ENCODE measurements at regions not wholly inside any gene's neighbourhood (a gene's known extent, or its start where the extent isn't known, plus 50 kb on each side); places are given as distances from the start of the nearest gene placed in this dataset.

GRCh38 chr16:62363501-62363900, 327.3 kb upstream of the CDH8 start:
- H3K36me3 ChIP-seq, result no peaks in the 10 kb centered on the region
- no peaks in the 10 kb centered on the region for H3K9me3 ChIP-seq
- no peak overlapping the region for H3K4me3 ChIP-seq
- DNase-seq (ENCODE audit: low spot score), result no peak
- no peaks in the 10 kb centered on the region for H3K4me1 ChIP-seq (ENCODE audit: control insufficient read depth in 1 of 2, low read depth in 2 of 2)
- H3K27ac ChIP-seq, result no peak overlapping the region
- H3K27me3 ChIP-seq (replicated peaks; ENCODE audit: insufficient read depth), result no peaks in the 10 kb centered on the region
- TF ChIP-seq, protein P1, sequence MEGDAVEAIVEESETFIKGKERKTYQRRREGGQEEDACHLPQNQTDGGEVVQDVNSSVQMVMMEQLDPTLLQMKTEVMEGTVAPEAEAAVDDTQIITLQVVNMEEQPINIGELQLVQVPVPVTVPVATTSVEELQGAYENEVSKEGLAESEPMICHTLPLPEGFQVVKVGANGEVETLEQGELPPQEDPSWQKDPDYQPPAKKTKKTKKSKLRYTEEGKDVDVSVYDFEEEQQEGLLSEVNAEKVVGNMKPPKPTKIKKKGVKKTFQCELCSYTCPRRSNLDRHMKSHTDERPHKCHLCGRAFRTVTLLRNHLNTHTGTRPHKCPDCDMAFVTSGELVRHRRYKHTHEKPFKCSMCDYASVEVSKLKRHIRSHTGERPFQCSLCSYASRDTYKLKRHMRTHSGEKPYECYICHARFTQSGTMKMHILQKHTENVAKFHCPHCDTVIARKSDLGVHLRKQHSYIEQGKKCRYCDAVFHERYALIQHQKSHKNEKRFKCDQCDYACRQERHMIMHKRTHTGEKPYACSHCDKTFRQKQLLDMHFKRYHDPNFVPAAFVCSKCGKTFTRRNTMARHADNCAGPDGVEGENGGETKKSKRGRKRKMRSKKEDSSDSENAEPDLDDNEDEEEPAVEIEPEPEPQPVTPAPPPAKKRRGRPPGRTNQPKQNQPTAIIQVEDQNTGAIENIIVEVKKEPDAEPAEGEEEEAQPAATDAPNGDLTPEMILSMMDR (IDR thresholded peaks at IDR 0.05), result no peak
- no peak for ATAC-seq (ENCODE audit: insufficient number of reproducible peaks, low FRiP score, low read depth)

- TF ChIP-seq, protein P1 (IDR thresholded peaks at IDR 0.05), result no peak
Observed at GRCh38 chr16:62353355-62353754, 317.1 kb upstream of the CDH8 start.

GRCh38 chr16:62342216-62342615, 306.0 kb upstream of the CDH8 start:
- ATAC-seq (ENCODE audit: insufficient number of reproducible peaks, low FRiP score, low read depth) (no peak), DNase-seq (ENCODE audit: low spot score) (no peak)
- TF ChIP-seq, protein P1 (IDR thresholded peaks at IDR 0.05), result no peak
- Histone ChIP-seq H3K9me3 (no peaks in the 10 kb centered on the region), H3K27ac (no peak overlapping the region), H3K4me3 (no peak overlapping the region), H3K36me3 (no peaks in the 10 kb centered on the region), H3K4me1 (ENCODE audit: control insufficient read depth in 1 of 2, low read depth in 2 of 2) (no peaks in the 10 kb centered on the region), H3K27me3 (replicated peaks; ENCODE audit: insufficient read depth) (no peaks in the 10 kb centered on the region)

More at GRCh38 chr16:62353355-62353754, 317.1 kb upstream of the CDH8 start:
- H3K9me3 ChIP-seq, result no peaks in the 10 kb centered on the region
- no peaks in the 10 kb centered on the region for H3K27me3 ChIP-seq (replicated peaks; ENCODE audit: insufficient read depth)
- ATAC-seq (ENCODE audit: insufficient number of reproducible peaks, low FRiP score, low read depth), result no peak
- H3K4me3 ChIP-seq, result no peak overlapping the region
- H3K4me1 ChIP-seq (ENCODE audit: control insufficient read depth in 1 of 2, low read depth in 2 of 2), result no peaks in the 10 kb centered on the region
- no peaks in the 10 kb centered on the region for H3K36me3 ChIP-seq
- no peak overlapping the region for H3K27ac ChIP-seq
- DNase-seq (ENCODE audit: low spot score), result no peak

DNA sequence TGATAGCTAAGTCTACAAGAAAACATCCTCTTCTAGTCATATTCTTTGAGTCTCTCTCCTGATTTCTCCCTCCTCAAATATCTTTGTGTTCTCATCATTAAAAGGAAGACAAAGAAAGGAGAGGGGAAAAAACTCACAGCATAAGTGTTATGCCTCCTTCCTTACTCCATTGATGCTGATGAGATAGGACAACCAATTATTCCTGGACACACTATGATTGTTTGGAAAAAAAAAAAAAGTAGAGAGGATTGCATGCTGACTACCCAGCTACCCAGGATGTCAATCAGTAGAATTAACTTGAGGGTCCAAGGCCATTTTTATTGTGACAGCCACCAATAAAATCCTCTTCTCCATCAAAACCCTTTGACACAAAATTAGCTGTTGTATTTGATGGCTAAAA, 299.1 kb upstream of the CDH8 start:
- ATAC-seq (ENCODE audit: insufficient number of reproducible peaks, low FRiP score, low read depth) (no peak), DNase-seq (ENCODE audit: low spot score) (no peak)
- H3K4me3 ChIP-seq, result no peak overlapping the region
- H3K27ac ChIP-seq, result no peak overlapping the region
- no peaks in the 10 kb centered on the region for H3K4me1 ChIP-seq (ENCODE audit: control insufficient read depth in 1 of 2, low read depth in 2 of 2)
- no peaks in the 10 kb centered on the region for H3K36me3 ChIP-seq
- no peaks in the 10 kb centered on the region for H3K9me3 ChIP-seq
- H3K27me3 ChIP-seq (replicated peaks; ENCODE audit: insufficient read depth), result no peaks in the 10 kb centered on the region
- TF ChIP-seq, protein P1 (IDR thresholded peaks at IDR 0.05), result no peak

DNA sequence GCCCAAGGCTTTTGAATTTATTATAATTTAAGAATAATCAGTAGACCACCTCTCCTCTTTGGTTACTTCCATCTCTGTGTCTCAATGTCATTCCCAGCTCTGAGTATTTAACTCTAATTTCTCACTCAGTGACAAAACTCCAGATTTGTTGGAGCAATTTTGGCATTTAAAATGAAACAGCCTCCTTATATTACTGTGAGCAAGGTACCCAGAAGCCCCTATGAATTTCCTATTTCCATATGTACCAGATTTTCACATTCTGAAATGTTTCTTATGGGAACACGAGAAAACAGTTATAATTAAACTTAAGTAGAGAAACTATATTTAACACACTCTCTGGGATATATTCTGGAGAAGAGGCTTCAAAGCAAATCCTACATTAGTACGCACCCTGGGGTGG, 285.4 kb upstream of the CDH8 start:
- no peak for DNase-seq (ENCODE audit: low spot score)
- Histone ChIP-seq H3K27ac (no peak overlapping the region), H3K36me3 (no peaks in the 10 kb centered on the region), H3K4me3 (no peak overlapping the region), H3K27me3 (replicated peaks; ENCODE audit: insufficient read depth) (no peaks in the 10 kb centered on the region), H3K4me1 (ENCODE audit: control insufficient read depth in 1 of 2, low read depth in 2 of 2) (no peaks in the 10 kb centered on the region), H3K9me3 (no peaks in the 10 kb centered on the region)
- TF ChIP-seq, protein P1 (IDR thresholded peaks at IDR 0.05), result no peak
- no peak for ATAC-seq (ENCODE audit: insufficient number of reproducible peaks, low FRiP score, low read depth)
